Right ventricle myocardium inferior (tissue), 1 donor: ENCODE measurements at regions not wholly inside any gene's neighbourhood (a gene's known extent, or its start where the extent isn't known, plus 50 kb on each side); places are given as distances from the start of the nearest gene placed in this dataset.
A peak's percentile ranks its signal among the peaks of the same experiment; 100 is the strongest.

Source experiments
- ATAC-seq: fragments of 200-7000 bp; cut with Tn5 transposase; one replicate; pipeline ENCODE4 v1.9.1; 2020; ENCODE audit warnings: mild to moderate bottlenecking, moderate library complexity
- DNase-seq: peaks from one replicate; pipeline ENCODE4 v3.0.0; 2021; ENCODE audit errors: missing footprints
- intact Hi-C: fragments of 100-400 bp; cut with DNase I; formaldehyde crosslinking; loops from one replicate; pipeline ENCODE4 v1.11.0; 2022
- donor health status: DM: no; HTN: yes; CAD: no; lungs with severe emphysema.

DNA sequence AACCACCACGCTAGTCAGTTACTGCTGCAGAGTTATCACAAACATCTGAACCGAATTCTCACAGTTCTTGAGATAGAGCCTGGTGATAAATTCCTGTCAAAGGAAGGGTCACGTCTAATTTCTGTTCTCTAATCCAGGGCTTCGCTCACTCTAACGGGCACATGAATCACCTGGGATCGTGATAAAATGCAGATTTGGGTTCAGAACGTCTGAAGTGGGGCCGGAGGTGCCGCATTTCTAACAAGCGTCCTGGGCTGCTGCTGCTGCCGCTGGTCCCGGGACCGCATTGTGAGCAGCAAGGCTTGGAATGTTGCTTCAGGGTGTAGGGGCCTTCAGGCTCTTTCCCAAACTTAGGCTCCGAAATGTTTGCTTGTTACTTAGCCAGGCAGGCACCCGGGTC is 264.1 kb downstream of the CDC5L start:
- intact Hi-C loops, result no loop called here
- ATAC-seq (no peak), DNase-seq (no peak)

DNA sequence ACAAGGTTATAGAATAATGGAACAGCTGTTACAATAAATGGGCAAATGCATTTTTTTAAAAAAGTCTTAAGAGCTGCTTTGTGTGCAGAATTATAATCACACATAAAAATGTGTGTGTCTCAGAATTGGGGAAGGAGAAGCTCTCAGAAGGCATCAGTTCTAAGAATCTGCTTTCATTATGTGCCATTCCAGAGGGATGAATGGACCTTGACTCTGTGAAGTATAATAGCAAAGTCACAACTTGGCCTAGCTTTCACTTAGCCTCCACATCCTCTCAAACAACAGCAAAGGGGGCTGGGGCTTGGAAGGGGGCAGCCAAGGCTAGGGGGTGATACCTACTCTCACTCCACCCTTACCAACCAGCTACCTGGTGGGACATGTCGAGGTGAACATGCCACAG is 265.0 kb downstream of the CDC5L start:
- ATAC-seq (no peak), DNase-seq (no peak)
- intact Hi-C loops, result no loop called here

DNA sequence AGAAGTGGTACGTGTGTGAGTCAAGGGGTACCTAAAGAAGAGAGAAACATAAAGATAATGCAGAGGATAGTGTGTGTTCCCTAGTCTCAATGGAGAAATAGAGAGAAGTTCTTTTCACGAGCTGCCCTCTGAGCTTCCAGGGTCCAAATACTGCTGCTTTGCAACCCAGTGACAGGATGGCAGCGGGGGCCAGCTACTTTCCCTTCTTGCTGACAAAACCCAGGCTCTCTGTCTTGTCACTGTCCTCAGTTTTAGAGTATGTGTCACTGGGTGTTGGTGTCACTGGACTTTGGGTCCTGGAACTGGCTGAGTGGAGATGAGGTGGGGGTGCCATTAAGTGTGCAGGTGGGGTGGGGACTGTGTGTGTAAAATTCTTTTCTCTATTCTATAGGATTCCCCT is 265.6 kb downstream of the CDC5L start:
- no peak for ATAC-seq
- intact Hi-C loops, result no loop called here

DNA sequence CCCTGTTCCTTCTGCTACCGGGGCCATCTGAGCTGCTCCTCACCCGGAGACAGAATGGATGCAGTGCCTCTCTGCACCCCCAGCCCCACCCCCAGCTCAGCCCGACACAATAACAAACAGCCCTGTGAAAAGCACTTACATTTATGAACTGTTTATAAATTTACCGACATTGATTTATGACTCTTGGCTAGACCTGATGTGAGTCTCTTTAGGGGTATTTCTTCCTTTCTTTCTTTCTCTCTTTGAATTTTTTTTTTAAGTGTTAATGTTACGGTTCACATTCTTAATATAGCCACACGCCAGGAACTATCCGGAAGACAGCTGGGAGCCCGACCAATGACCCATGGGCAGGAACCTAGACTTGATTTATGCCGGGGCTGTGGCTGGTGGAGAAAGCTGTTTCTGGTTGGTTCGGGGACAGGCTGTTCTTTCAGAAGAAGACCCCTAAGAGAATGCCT is 266.3 kb downstream of the CDC5L start:
- ATAC-seq (no peak), DNase-seq (no peak)
- intact Hi-C loops, result no loop called here

More for the DNA sequence above, 265.6 kb downstream of the CDC5L start:
- no peak for DNase-seq

DNA sequence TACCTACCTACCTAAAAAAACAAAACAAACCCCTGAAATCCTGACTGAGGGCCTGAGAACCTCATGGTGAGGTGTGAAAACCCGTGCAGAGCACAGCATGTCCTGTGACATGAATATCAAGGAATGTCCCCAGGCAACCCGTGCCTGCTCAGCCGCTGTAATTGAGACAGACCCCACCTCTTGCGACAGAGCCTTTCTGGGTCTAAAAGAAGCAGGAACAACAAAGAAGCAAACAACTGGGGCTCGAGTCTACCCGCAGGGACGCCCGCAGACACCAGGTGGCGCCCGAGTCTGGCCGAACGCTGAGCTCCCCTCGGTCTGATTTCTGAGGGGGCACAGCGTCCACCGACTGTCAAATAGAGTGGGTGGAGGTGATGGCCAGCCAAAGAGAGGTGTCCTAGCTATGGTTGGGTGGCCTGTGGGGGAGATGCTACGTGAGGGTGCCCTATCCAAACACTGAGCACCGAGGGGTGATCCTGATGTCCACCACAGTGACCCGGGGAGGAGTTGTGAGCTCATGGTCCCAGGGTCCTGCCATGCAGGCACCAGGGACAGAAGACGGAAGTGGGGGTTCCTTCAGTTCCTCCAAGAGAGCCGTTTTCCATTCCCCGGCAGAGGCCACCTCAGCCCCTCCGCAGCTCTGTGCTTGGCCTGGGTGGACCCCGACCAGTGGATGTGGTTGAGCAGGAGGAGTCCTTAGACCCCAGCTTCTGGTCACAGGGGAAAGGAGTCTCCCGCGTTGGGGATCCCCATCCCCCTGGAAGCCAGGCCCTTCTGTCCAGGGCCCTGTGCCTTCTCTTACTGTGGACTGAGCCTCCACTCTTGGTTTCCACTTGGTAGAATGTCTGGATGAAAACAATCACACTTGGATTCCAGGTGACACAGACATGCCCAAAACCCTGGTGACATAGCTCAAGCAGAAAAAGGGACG is 268.2 kb downstream of the CDC5L start:
- intact Hi-C loops, result loop anchor here (1.0 to 5.0 kb wide), 3 partner anchors 762 to 1267 kb away; no protein-coding TSS in a partner anchor
- ATAC-seq (peak; percentile 72), DNase-seq (peak; percentile 75)

DNA sequence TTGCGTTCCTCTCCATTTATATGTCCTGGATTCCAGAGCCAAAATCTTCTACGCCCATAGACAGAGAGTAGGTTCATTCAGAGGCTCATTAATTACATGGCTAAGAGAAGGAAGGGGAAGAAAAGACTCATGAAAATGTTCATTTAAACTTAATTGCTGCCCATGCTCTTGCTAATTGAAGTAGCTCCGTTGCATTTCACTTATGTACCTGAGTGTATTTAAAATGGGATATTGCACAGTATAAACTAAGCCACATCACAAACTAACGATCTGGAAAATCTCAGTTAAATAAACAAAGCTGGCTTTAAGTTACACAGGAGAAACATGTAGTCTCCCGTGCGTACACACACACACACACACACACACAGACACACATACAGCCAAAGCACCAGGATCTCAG is 269.2 kb downstream of the CDC5L start:
- ATAC-seq (no peak), DNase-seq (no peak)
- intact Hi-C loops, result loop anchor here (5.0 kb wide), 2 partner anchors 761 to 1266 kb away; no protein-coding TSS in a partner anchor

DNA sequence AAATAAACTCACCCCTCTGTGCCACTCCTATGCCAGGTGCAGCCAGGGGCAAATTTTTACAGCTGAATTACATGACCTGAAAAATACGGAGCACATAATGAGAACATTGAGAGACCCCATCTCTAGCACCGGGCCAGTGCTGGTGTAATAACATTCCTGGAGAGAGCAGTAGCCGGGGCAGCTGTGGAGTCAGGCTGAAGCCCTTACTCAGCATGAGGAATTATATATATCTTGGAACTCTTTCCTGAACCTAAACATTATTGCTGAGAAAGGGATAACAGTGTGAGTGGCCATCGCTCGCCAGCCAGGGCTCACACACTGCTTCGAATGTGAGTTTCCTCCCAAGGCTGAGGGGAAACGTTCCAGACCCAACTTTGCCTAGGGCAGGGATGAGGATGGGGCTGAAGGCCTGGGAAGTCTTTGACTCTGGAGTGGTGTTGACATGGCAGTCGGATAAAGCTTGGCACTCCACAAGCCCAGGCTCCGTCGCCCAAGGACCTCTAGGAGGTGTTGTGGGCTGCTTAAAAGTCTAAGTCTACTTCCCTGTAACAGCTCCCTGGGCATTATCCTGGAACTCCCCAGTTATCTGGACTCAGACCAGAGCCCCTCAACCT is 269.8 kb downstream of the CDC5L start:
- intact Hi-C loops, result loop anchor here (5.0 kb wide), 2 partner anchors 760 to 1265 kb away; no protein-coding TSS in a partner anchor
- ATAC-seq, result no peak
- DNase-seq, result no peak

DNA sequence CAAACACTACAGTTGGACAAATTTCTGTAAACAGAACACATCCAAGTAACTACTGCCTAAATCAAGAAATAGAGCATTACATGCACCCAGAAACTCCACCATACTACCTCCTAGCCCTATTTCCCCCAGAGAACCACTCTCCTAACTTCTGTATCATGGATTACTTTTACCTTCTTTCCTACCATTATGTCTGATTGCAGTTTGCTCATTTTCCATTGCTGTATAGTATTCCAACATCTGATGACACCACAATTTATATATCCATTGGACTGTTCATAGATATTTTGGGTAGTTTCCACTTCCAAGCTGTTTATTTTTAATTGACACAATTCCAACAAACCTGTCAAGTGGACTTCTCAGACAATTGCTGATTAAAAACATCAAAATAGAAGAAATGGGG is 271.1 kb downstream of the CDC5L start:
- ATAC-seq, result no peak
- no peak for DNase-seq
- intact Hi-C loops, result loop anchor here (5.0 kb wide), 2 partner anchors 759 to 1264 kb away; no protein-coding TSS in a partner anchor

DNA sequence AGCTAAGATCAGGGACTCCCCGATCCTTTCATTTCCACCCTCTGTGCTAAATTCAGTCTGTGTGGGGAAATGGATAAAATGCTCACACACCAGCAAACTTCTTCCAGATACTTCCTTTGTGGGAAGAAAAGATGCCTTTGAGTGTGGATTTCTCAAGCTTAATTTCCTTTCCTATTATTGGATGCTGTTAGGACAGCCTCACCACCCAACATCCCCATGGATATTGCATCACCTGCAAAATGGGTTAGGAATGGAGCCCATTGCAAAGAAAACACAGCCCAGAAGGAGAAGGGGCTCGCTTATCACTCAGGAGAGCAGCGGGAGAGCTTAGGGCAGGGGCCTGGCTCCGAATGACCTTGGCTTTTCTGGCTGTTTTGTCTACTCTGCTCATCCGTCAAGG is 272.2 kb downstream of the CDC5L start:
- ATAC-seq, result no peak
- intact Hi-C loops, result loop anchor here (5.0 kb wide), 2 partner anchors 758 to 1263 kb away; no protein-coding TSS in a partner anchor
- DNase-seq, result no peak

DNA sequence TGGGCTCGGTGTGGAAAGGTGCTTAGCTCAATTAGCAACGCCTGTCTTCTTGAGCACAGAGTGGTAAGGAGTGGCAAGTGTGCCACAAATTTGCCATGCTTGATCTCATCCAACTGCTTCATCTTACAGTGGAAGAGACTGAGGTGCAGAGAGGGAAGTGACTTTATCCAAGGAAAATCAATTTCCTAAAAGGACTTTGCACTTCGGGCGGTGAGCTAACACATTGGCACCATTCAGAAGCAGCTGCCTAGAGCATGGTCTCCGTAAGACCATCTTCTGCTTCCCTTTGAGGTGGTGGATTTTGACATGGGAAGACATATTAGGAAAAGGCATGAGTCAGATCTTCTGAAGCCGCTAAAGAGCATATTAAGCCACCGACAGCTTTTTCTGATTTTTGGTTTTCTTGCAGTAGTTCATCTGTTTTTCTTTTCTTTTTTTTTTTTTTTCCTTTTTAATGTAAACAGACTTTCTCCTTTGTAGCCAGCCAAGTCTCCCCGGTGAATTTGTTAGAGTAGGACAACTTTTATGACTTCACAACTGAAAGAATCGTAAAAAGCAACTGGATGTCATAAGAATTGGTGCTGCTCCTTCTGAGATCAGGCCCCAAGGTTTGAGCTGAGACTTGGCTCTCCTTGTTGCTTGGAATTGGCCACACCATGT is 273.2 kb downstream of the CDC5L start:
- intact Hi-C loops, result no loop called here
- no peak for ATAC-seq
- DNase-seq, result no peak

DNA sequence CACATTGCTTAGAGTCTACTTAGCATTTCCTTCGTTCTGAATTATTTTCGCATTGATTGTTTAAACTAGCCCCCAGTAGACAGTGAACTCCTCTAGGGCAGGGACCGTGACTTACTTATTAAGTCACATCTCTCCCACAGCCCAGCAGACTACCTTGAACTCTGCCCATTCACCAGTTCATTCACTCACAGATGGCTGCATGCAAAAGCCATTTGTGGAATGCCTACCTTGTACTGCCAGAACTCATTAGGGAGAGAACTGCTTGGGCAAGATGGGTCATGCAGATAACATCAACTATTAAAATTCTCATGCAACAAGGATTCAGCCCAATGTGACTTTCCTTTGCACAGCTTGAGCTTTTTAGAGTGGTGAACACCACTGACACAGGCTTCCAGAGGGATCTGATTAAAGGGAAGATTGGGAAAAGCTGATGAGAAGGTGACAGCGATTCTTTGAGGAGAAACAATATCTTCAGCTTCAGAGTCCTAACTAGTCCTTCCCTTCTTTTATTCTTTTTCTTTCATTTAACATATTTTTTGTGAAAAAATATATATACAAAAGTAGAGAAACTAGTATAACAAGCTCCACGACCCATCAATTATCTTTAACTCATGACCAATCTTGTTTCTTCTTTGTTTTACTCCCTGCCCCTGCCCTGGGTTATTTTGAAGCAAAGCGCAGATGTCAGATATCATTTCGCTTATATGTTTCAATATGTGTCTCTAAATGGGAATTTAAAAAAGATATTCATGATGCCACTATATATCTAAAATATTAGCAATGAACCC is 273.9 kb downstream of the CDC5L start:
- intact Hi-C loops, result no loop called here
- ATAC-seq (no peak), DNase-seq (no peak)

DNA sequence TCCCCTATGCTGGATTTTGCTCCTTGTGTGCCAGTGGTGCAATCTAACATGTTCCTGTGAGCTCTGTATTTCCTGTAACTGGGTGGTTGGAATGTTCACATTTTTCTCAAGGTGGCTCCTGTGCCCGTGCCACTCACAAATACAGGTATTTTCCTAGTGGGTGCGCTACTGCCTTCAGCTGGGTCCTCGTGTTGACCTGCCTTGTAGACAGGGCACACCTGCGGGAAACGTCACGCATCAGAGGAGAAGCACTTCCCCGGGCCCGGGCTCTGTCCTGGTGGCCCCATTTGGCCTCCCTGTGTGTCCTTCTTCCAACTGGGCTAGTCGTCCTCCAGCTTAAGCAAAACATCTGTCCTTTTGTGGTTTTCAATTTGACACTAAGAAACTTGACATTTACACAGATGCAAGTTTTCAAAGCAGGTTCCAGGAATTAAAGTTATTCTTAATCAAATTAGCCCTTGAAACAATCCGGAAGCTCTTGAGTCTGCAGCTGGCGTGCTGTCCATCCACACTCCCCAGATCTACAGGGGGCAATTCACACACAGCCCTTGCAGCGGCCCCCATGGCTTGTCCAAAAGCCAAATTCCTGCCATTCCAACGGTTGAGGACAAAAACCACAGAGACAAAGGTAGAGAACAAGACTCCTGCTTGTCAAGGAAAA is 275.1 kb downstream of the CDC5L start:
- ATAC-seq, result no peak
- intact Hi-C loops, result no loop called here
- no peak for DNase-seq

DNA sequence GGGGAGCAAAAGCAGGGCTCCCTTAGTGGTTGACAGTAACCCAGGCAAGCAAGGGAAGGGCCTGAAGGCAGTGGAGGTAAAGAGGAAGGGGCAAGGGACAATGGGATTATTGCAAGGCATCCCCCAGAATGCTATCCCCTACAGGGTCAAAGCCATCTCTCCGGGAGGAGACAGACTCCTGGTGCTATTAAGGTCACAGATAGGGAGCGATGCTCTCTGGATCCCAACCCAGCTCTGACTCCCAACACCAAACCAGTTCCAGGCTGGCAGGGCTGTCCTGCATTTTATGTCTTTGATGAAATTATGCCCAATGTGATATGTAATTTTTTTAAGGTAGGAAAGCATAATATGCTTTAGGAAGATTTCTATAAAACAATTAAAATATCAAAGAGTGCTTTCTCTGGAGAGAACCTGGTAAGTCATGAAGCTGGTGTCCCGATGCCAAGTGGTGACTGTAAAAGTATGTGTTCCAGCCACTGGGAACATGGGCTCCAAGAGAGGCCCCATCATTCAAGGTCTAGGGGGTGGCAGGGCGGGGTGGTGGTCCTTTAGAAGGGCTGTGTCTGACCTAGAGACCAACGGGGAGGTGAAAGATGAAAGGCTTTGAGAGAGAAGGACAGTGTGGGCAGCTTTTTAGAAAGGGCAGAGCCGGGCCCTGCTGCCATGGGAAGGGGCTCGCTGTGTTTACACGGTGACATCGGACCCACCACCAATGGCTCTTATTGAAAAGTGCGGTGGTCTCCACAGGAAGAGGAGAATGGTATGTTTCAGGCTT is 276.5 kb downstream of the CDC5L start:
- ATAC-seq (no peak), DNase-seq (no peak)
- intact Hi-C loops, result no loop called here

DNA sequence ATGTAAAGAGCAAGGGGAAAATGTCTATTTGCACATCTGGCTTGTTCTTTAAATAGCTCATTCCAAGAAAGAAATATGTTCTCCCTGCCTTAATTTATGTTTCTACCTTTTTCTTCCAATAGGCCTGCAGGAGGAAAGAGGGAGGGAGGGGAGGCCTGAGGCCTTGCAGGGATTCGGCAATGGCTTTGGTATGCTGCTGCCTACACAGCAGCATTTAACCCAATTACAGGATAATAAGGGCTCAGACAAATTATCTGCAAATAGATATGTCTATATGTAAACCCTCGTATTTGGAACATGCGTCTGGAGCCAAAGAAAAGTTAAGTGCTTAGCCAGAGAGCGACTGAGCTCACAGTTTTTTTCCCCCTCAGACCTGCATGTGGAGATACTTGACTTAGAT is 277.2 kb downstream of the CDC5L start:
- intact Hi-C loops, result no loop called here
- DNase-seq, result no peak
- ATAC-seq, result no peak

DNA sequence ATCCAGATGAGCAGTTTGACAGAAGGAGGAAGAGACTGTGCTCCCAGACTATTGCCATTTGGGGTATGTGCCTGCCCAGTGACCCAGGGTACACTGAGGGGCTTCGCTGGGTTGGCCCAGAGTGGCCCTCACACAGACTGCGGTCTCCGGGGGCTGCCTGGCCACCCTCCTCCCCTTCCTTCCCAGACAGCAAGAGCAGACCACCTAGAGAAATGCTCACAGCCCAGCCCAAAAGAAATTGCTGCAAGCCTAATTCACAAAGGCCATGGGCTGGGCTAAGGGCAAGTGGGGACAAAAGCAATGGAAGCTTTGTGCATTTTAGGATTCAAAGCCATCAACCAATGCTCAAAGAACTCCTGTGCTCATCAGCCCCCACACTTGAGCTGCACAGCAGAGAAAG is 277.6 kb downstream of the CDC5L start:
- no peak for DNase-seq
- ATAC-seq, result no peak
- intact Hi-C loops, result no loop called here

DNA sequence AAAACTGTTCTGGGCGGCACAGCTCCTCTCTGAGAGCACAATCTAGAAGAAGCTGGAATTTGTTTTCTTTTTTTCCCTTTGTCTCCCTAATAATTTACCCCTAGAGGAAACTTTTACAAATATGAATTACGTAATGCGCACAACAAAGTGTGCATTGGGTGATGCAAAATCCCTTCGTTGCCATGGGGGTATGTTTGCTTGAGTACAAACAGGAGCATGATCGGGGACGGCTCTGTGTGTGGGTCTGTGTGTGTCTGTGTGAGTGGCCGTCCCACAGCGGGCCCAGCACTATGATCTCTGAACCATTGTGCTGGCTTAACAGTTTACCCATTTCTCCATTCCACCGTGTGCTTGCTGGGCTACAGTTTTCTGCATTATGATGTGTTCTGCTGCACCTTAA is 278.2 kb downstream of the CDC5L start:
- intact Hi-C loops, result no loop called here
- ATAC-seq (no peak), DNase-seq (no peak)

DNA sequence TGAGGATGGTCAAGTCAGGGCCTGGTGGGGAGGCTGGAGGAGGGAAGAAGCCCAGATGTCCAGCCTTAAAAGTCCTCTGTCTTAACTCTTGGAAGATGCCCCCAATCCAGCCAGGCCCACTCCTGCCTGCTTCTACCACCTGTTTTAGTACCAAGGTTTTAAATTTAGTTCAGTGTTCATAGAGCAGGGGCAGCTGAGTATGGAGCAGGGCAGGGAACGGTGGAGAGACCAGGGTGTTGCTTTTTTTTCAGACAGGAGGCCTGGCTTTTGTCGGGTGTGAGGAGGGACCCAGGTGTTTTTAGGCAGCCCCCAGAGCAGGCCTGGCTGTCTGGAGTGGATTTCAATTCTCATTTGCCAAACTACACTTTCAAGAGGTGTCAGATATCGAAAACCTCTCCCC is 278.8 kb downstream of the CDC5L start:
- ATAC-seq, result no peak
- intact Hi-C loops, result no loop called here
- DNase-seq, result no peak

DNA sequence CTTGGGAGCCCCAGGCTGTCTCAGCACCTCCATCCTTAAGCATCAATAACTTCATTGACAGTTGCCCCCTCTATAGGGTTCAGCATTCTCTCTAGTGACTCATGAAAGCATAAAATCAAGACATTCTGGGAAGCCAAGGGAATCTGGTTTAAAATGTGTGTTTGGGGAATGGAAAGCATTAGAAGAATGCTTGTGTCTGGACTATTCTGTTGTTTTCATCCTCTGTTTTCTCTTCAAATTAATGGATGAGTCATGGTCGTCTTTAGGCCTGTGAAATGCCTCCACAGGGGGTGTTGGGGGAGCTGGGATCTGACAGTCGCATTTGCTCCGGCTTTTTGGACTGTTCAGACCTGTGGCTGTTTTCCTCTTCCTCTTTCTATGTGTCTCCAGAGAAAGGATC is 279.7 kb downstream of the CDC5L start:
- no peak for ATAC-seq
- intact Hi-C loops, result no loop called here
- no peak for DNase-seq
